ENCODE measurements at regions not wholly inside any gene's neighbourhood (a gene's known extent, or its start where the extent isn't known, plus 50 kb on each side); places are given as distances from the start of the nearest gene placed in this dataset.
"Not testable (repeated sequence)": the region's sequence is repeated elsewhere in the genome, so short reads cannot be mapped to it uniquely, and the experiment has no call there.

DNA sequence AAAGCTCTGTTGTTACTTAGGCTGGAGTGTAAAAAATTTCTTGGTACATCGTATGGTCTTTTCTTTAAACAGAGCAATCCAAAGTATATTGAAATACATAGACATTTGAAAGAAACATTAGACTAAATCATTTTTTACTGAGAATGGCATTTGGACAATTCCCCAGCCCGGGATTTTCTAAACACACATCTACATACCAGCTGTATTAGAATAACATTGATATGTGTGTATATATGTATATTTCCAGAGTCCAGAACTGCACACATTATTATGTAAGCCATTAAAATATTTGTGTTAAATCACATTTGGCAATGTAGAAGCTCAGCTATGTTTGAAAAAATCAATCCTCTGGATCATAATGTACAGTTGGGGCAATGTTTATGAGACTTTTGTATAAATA lies 1853.6 kb upstream of the LRRTM1 start:
- DNase-seq: no peak

- DNase-seq: no peak
Measured at GRCh38 chr2:82155469-82155868, 1850.9 kb upstream of the LRRTM1 start.

DNA sequence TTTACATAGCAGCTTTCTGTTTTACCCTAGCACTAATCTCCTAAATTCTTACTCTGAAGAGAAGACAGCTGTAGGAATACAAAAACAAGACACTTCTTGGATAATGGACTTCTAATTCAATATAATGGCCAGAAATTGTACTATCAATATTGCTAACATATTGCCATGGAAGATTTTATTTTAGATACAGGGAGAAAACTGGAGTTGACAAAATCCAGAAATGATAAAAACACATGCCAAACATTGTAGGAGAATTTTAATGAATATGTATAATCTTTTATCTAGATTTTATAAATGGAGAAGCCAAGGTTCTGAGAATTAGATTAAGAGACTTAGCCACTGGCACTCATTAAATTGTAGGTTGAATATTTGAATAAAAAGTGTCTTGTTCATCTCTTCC lies 1838.8 kb upstream of the LRRTM1 start:
- DNase-seq: no peak

GRCh38 chr2:82139979-82140611 lies 1835.5 kb upstream of the LRRTM1 start:
- DNase-seq: no peak

GRCh38 chr2:82137441-82137840 lies 1832.9 kb upstream of the LRRTM1 start:
- no peak for DNase-seq

- DNase-seq: no peak
Measured at GRCh38 chr2:82128051-82128450, 1823.5 kb upstream of the LRRTM1 start.

DNA sequence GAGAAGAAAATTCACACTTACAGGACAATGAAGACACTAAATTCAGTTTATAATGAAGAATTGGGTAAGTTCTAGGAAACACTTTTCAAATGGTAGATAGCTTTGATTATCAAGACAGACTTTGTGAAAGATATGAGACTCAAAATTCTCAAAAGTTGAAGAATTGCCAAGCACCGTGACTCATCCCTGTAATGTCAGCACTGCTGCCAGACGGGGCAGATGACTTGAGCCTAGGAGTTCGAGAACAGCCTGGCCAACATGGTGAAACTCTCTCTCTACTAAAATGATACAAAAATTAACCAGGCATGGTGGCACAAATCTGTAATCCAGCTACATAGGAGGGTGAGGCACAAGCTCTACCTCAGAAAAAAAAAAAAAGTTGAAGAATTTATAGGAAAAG lies 1820.1 kb upstream of the LRRTM1 start:
- DNase-seq: no peak

GRCh38 chr2:82120654-82121053 lies 1816.1 kb upstream of the LRRTM1 start:
- DNase-seq: no peak

GRCh38 chr2:82120115-82120514 lies 1815.6 kb upstream of the LRRTM1 start:
- no peak for DNase-seq

DNA sequence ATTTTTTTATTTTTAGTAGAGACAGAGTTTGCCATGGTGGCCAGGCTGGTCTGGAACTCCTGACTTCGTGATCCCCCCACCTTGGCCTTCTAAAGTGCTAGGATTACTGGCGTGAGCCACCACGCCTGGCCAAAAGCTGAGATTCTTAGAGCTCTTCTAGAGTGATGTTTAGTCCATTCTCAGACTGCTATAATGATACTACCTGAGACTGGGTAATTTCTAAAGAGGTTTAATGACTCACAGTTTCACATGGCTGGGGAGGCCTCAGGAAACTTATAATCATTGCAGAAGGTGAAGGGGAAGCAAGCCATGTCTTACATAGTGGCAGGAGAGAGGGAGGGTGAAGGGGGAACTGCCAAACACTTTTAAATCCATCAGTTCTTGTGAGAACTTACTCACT lies 1804.9 kb upstream of the LRRTM1 start:
- DNase-seq: no peak

DNA sequence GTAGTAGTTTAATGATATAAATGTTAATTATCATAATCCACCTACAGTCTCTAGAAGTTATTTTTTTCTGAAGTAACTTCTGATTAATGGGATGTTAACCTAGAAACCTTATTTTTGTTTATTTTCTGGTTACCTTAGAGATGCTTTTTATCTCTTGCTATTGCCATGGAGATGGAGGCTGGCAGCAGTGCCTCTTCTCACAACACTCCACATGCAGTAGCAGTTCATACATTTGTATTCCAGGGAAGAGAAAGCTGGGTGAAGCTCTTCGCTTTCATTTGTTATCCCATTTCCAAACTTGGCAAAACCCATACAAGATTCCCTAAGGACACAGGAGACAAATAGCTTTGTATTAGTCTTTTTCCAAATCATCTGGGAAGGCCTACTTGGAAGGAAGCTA lies 1794.1 kb upstream of the LRRTM1 start:
- no peak for DNase-seq

DNA sequence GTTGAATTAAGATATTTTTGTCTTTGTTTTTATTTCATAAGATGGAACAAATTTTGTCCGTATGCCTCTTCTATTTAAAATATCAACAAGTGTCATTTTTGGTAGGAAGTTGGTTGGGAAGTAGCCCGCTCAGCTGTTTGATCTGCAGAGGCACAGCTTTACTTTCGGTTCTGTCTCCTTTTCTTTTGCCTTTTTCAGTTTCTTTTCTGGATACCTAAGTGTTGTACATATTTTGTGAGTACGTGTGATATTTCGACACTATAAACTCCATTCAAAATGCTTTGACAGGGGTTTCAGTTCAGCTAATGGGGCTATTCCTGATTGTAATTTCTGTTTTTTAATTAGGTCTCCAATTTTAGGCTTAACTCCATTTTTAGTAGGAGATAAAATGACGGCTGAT lies 1785.0 kb upstream of the LRRTM1 start:
- DNase-seq: no peak

DNA sequence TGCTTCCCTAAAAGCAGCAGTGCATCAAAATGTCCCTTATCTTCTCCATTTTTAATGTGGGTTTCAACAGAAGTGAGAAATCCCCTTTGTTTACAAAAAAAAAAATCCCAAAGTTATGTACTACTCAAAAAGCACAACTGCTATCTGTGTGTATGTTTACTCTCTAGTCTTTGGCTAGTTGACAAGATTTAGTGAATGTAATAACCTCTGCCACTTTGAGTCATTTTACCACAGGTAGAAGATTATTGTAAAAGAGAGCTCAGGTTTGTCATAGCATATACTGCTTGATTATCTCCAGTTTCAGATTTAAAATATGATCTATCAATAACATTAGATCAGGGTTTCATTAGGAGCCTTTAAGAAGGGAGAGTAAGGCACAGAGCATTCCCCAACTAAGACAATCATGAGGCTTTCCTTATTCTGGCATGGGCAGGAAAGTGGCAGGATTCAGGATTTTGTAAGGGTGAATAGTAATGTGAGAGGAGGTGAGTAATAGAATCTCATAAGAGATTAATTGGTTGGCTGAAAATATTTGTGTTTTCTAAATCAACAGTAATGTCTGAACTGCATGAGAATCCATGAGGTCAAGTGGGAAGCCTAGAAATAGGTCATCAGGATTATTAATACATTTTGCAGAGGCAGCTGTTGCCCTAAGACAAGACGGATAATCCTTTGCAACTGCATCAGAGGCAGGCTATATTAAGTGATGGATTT lies 1780.3 kb upstream of the LRRTM1 start:
- DNase-seq: no peak

- no peak for DNase-seq
Measured at GRCh38 chr2:82075875-82076274, 1771.3 kb upstream of the LRRTM1 start.

DNA sequence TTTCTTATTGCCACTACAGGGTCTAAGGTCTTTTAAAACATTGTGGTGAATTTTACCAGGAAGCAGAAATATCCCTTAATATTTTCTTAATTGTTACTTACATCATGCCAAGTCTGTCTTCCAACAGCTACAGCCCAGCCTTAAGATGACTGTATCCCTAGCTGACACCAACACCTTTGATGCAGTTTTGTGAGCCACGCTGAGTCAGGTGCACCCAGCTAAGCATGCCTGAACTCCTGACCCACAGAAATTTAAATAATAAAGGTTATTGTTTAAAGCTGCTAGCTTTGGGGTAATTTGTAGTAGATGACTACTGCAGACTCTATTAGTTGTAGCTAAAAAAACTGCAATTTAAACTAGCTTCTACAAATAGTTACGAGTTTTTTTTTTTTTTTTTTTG lies 1757.9 kb upstream of the LRRTM1 start:
- DNase-seq: no peak

GRCh38 chr2:82055846-82056245 lies 1751.3 kb upstream of the LRRTM1 start:
- no peak for DNase-seq

GRCh38 chr2:82043867-82044266 lies 1739.3 kb upstream of the LRRTM1 start:
- no peak for DNase-seq

GRCh38 chr2:82027921-82028615 lies 1723.5 kb upstream of the LRRTM1 start:
- DNase-seq: no peak

- no peak for DNase-seq
Measured at GRCh38 chr2:82023710-82024109, 1719.2 kb upstream of the LRRTM1 start.

- no peak for DNase-seq
Measured at GRCh38 chr2:82013641-82014040, 1709.1 kb upstream of the LRRTM1 start.

DNA sequence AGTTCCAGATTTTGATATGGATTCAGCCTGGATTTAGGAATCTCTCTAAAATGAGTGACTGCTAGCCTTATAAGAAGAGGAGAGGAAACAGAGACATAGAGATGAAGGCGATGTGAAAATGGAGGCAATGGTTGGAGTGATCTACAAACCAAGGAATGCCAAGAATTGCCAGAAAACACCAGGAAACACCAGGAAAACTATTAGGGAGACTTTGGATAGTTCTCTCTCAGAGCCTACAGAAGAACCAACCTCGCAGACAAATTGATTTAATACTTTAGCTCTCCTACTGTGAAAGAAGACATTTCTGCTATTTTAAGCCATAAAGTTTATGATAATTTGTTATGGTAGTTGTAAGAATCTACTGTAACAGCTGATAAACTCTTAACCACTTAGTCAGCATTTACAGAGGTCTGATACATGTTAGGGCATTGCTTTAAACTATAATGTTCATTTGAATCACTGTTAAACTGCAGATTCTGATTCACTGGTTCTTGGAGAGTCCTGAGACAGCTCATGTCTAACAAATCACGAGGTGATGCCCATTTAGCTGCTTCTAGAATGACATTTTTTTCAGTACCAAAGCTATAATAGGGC lies 1702.6 kb upstream of the LRRTM1 start:
- no peak for DNase-seq

- DNase-seq: not testable (repeated sequence)
Measured at GRCh38 chr2:82005889-82006288, 1701.3 kb upstream of the LRRTM1 start.

DNA sequence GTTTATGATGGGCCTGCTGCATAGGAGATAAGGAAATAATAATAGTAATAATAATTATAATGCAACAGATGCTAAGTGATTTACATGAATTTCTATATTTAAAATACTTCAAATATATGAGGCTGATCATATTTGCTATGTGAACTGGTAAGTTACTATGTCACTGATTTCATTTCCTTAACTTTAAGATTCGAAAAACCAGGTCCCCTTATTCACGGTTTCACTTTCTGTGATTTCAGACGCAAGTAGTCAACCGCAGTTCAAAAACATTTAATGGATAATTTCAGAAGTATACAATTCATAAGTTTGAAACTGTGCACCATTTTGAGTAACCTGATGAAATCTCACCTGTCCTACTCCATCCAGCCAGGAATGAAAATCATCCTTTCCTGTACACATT lies 1697.1 kb upstream of the LRRTM1 start:
- no peak for DNase-seq

DNA sequence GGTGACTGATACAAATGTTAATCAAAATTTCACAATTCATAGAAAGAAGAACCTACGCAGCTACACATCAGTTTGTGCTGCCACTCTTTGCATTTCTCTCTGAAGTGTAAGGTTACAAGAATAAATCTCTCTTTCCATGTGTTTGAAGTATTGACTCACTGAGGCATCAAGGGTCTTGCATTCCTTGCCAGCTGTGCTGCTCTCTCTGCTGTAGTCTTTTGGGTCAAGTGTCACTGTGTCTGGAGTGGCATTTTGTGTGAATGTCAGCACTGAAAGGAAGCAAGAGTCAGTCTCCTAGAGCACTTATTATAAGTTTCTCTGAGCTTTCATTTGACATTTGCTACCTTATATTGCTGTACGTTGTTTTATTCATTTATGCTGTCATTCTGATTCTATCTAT lies 1696.1 kb upstream of the LRRTM1 start:
- no peak for DNase-seq

Measured in T-helper 2 cell (primary cell).